Lung (tissue), 11 donors: ENCODE measurements at regions not wholly inside any gene's neighbourhood (a gene's known extent, or its start where the extent isn't known, plus 50 kb on each side); places are given as distances from the start of the nearest gene placed in this dataset.

Experiments used
- ATAC-seq: fragments of 200-7000 bp; cut with Tn5 transposase; one replicate; pipeline ENCODE4 v1.9.1; 2020; ENCODE audit warnings: moderate number of reproducible peaks; ENCODE audit not compliant: insufficient read depth, low FRiP score
- DNase-seq, 3 donors: peaks; one replicate each; pipeline ENCODE4 v3.0.0-alpha.2; 2013 to 2017
- H3K27ac ChIP-seq, 2 donors: one replicate each; pipeline ENCODE4 v1.5.1; 2013; ENCODE audit warnings: mild to moderate bottlenecking in 2 of 2, moderate library complexity in 2 of 2, control low read depth in 1 of 2, inconsistent platforms in 1 of 2, low read depth in 1 of 2, low read length in 1 of 2
- H3K27me3 ChIP-seq, 3 donors: one replicate each; pipeline ENCODE4 v1.5.1; 2013; ENCODE audit warnings: low read length in 2 of 3; ENCODE audit not compliant: control insufficient read depth in 3 of 3, insufficient read depth in 3 of 3
- H3K36me3 ChIP-seq, 4 donors: one replicate each; pipeline ENCODE4 v1.5.1; 2013; ENCODE audit warnings: low read length in 4 of 4, mild to moderate bottlenecking in 1 of 4, moderate library complexity in 1 of 4; ENCODE audit not compliant: control insufficient read depth in 4 of 4, insufficient read depth in 4 of 4
- H3K4me1 ChIP-seq, 5 donors: one replicate each; pipeline ENCODE4 v1.5.1; 2013; ENCODE audit warnings: low read length in 5 of 5, mild to moderate bottlenecking in 2 of 5, moderate library complexity in 1 of 5; ENCODE audit not compliant: control insufficient read depth in 5 of 5, insufficient read depth in 5 of 5
- H3K4me3 ChIP-seq: one replicate; pipeline ENCODE4 v1.5.1; 2013; ENCODE audit warnings: mild to moderate bottlenecking, control low read depth, moderate library complexity
- H3K9ac ChIP-seq, 2 donors: one replicate each; pipeline ENCODE4 v1.5.1; 2013; ENCODE audit warnings: low read length in 2 of 2, control low read depth in 1 of 2; ENCODE audit not compliant: insufficient read depth in 1 of 2
- H3K9me3 ChIP-seq, 4 donors: one replicate each; pipeline ENCODE4 v1.5.1; 2013; ENCODE audit warnings: low read length in 3 of 4, mild to moderate bottlenecking in 1 of 4, moderate library complexity in 1 of 4; ENCODE audit not compliant: control insufficient read depth in 4 of 4, insufficient read depth in 3 of 4
- WGBS, 2 donors: extraction: QIAGEN DNeasy Blood & Tissue Kit; methylation state at CpG; one replicate each; pipeline ENCODE4 v1.1.7; 2013; 5-methylcytosine and 5-hydroxymethylcytosine counted together
- TF ChIP-seq, protein P1 (sequence below): IDR thresholded peaks from 2 replicates; pipeline ENCODE4 v1.5.1; 2012; ENCODE audit warnings: mild to moderate bottlenecking; ENCODE audit errors: control extremely low read depth, extremely low read depth
- donor health status: control.
- donor health status: control.
- donor health status: Bipolar disorder and iron deficiency.
- donor health status: healthy.
- donor health status: DM: yes; HTN: yes; CAD: no.

DNA sequence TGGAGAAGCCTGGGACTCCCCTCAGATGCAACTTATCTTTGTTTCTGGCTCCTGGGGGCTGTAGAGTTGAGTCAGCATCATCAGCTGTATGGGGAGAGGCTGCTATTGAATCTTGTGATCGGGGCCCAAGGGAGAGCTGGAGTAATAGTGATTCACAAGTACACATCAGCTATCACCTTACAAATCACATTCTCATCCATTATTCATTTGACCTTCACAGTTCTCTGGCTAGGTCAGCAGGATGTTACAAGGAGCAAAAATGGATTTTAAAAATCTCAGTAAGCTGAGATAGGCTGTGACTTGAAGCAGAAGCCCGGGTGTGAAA, 175.0 kb downstream of the OPA1 start:
- peak; percentile 47 for ATAC-seq
- Histone ChIP-seq H3K9ac (no peak overlapping the region), H3K36me3 (no peaks in the 10 kb centered on the region), H3K27ac (no peak overlapping the region), H3K27me3 (no peaks in the 10 kb centered on the region), H3K4me1 (peaks cover 0 to 10% (median 0%) of the 10 kb centered on the region in 5 donors), H3K4me3 (no peak overlapping the region), H3K9me3 (peaks cover 0 to 4% (median 0%) of the 10 kb centered on the region in 4 donors)
- WGBS, 2 donors = 82 to 87% methylated on average over 2 of the region's 2 CpGs
- DNase-seq = no peak
- TF ChIP-seq, protein P1, sequence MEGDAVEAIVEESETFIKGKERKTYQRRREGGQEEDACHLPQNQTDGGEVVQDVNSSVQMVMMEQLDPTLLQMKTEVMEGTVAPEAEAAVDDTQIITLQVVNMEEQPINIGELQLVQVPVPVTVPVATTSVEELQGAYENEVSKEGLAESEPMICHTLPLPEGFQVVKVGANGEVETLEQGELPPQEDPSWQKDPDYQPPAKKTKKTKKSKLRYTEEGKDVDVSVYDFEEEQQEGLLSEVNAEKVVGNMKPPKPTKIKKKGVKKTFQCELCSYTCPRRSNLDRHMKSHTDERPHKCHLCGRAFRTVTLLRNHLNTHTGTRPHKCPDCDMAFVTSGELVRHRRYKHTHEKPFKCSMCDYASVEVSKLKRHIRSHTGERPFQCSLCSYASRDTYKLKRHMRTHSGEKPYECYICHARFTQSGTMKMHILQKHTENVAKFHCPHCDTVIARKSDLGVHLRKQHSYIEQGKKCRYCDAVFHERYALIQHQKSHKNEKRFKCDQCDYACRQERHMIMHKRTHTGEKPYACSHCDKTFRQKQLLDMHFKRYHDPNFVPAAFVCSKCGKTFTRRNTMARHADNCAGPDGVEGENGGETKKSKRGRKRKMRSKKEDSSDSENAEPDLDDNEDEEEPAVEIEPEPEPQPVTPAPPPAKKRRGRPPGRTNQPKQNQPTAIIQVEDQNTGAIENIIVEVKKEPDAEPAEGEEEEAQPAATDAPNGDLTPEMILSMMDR = no peak

DNA sequence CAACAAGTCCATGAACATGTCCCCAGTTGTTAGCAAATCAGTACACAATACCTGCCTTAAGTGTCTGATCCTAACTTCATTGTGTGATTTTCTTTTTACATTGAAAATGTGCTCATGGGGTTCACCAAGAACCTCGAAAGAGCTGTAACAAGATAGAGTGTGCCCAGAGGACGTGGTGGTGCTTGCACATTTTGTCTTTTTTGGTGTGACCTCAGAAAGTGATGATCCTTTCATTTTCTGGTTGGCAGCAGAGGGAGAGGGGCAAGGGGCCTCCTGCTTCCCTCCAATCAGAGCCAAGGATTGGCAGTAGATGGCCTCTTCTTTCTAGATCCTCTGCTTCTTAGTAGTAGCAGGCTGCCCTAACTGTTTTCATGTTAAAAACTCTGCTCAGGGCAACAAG, 176.4 kb downstream of the OPA1 start:
- no peaks in the 10 kb centered on the region for H3K27me3 ChIP-seq
- TF ChIP-seq, protein P1 = no peak
- ATAC-seq (no peak), DNase-seq (no peak)
- no peak overlapping the region for H3K4me3 ChIP-seq
- H3K27ac ChIP-seq = no peak overlapping the region
- peaks cover 0 to 23% (median 10%) of the 10 kb centered on the region in 5 donors for H3K4me1 ChIP-seq
- H3K36me3 ChIP-seq = no peaks in the 10 kb centered on the region
- peaks cover 0 to 4% (median 0%) of the 10 kb centered on the region in 4 donors for H3K9me3 ChIP-seq
- no peak overlapping the region for H3K9ac ChIP-seq
- 92 to 93% methylated on average over 2 of the region's 2 CpGs for WGBS, 2 donors

DNA sequence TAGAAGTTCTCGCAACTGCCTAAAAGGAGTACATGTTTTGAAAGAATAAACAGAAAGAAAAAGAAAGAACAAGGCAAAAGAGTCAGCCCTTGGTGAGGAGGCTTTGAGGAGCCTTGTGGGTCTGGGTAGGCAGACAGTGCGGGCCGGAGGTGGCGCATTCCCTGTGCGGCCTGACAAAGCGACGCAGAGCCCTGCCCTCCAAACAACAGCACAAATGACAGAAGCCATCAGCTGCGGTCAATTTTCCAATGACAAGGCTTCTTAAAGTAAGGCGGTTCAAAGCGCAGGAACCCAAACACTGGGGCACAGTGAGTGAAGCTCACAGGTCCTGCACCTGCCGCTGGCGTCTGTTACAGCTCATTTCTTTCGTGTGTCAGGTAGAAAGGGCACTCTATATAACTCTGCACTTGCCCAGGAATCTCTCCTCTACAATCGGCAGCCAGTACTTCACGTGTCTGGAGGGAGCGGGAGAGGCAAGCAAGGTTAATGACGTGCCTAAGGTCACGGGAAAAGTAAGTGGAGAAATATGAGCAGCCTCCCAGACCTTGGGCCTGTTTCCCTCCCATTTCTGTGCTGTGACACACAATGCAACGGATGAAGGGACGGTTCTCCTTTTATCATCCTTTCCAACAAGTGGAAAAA, 178.1 kb downstream of the OPA1 start:
- no peak overlapping the region for H3K9ac ChIP-seq
- no peak overlapping the region for H3K4me3 ChIP-seq
- no peaks in the 10 kb centered on the region for H3K9me3 ChIP-seq
- WGBS, 2 donors = 94 to 99% methylated on average over 20 of the region's 20 CpGs
- ATAC-seq (no peak), DNase-seq (no peak)
- TF ChIP-seq, protein P1 = no peak
- H3K4me1 ChIP-seq = peaks cover 0 to 24% (median 10%) of the 10 kb centered on the region in 5 donors
- H3K27me3 ChIP-seq = no peaks in the 10 kb centered on the region
- no peaks in the 10 kb centered on the region for H3K36me3 ChIP-seq
- H3K27ac ChIP-seq = no peak overlapping the region
